Effector memory CD4-positive, alpha-beta T cell (primary cell): ENCODE measurements at regions not wholly inside any gene's neighbourhood (a gene's known extent, or its start where the extent isn't known, plus 50 kb on each side); places are given as distances from the start of the nearest gene placed in this dataset.

Source experiments
- DNase-seq, 3 donors: peaks; one replicate each; pipeline ENCODE4 v3.0.0-alpha.2; 2020
- H3K27ac ChIP-seq: 2 replicates; pipeline ENCODE4 v1.7.0; 2013; ENCODE audit warnings: mild to moderate bottlenecking, low read length, moderate library complexity; ENCODE audit not compliant: insufficient read depth, poor library complexity, severe bottlenecking
- H3K27me3 ChIP-seq: replicated peaks from 2 replicates; pipeline ENCODE4 v1.7.0; 2013; ENCODE audit warnings: mild to moderate bottlenecking, low read length; ENCODE audit not compliant: insufficient read depth, control insufficient read depth, poor library complexity, severe bottlenecking
- H3K36me3 ChIP-seq: 2 replicates; pipeline ENCODE4 v1.7.0; 2013; ENCODE audit warnings: mild to moderate bottlenecking, low read length, moderate library complexity; ENCODE audit not compliant: control insufficient read depth, insufficient read depth
- H3K4me1 ChIP-seq: 2 replicates; pipeline ENCODE4 v1.7.0; 2013; ENCODE audit warnings: low read length, mild to moderate bottlenecking; ENCODE audit not compliant: control insufficient read depth, insufficient read depth, poor library complexity, severe bottlenecking
- H3K4me3 ChIP-seq: 2 replicates; pipeline ENCODE4 v1.7.0; 2013; ENCODE audit warnings: low read length, low read depth, mild to moderate bottlenecking; ENCODE audit not compliant: insufficient read depth, poor library complexity, severe bottlenecking
- H3K9me3 ChIP-seq: 2 replicates; pipeline ENCODE4 v1.7.0; 2013; ENCODE audit warnings: mild to moderate bottlenecking, low read length, moderate library complexity; ENCODE audit not compliant: control insufficient read depth

GRCh38 chr9:21591221-21592062 lies 109.3 kb upstream of the IFNE start:
- Histone ChIP-seq H3K36me3 (no peaks in the 10 kb centered on the region), H3K4me1 (no peaks in the 10 kb centered on the region), H3K27ac (no peak overlapping the region), H3K27me3 (no peaks in the 10 kb centered on the region), H3K9me3 (no peaks in the 10 kb centered on the region), H3K4me3 (no peak overlapping the region)
- no peak for DNase-seq

- no peaks in the 10 kb centered on the region for H3K27me3 ChIP-seq
- H3K4me3 ChIP-seq, result no peak overlapping the region
- no peaks in the 10 kb centered on the region for H3K4me1 ChIP-seq
- DNase-seq, result no peak
- H3K27ac ChIP-seq, result no peak overlapping the region
- H3K9me3 ChIP-seq, result no peaks in the 10 kb centered on the region
- H3K36me3 ChIP-seq, result no peaks in the 10 kb centered on the region
Measured at GRCh38 chr9:21592063-21592338, 109.9 kb upstream of the IFNE start.

- no peak for DNase-seq
- H3K27me3 ChIP-seq, result no peaks in the 10 kb centered on the region
- no peak overlapping the region for H3K27ac ChIP-seq
- no peaks in the 10 kb centered on the region for H3K9me3 ChIP-seq
- H3K36me3 ChIP-seq, result no peaks in the 10 kb centered on the region
- no peak overlapping the region for H3K4me3 ChIP-seq
- no peaks in the 10 kb centered on the region for H3K4me1 ChIP-seq
Measured at GRCh38 chr9:21597284-21597683, 115.2 kb upstream of the IFNE start.

DNA sequence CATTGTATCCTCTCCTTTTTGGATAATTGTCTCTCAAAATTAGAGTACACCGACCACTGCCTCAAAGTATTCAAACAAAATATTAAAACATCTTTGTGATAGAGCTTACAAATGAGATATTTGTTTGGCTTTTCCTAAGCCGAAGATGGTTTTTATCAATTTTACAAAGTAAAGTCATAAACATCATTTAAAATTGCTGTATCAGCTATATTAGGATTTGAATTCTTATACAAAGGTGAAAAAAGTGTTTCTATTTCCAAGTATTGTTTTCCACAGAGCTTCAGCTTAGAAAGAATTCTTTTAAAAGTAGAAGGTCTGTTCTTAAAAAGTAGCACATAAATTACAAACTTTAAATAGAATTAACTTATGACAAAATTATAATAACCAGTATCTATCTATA lies 116.6 kb upstream of the IFNE start:
- no peak for DNase-seq
- Histone ChIP-seq H3K27me3 (no peaks in the 10 kb centered on the region), H3K27ac (no peak overlapping the region), H3K4me3 (no peak overlapping the region), H3K9me3 (no peaks in the 10 kb centered on the region), H3K36me3 (no peaks in the 10 kb centered on the region), H3K4me1 (no peaks in the 10 kb centered on the region)

- no peaks in the 10 kb centered on the region for H3K36me3 ChIP-seq
- DNase-seq, result no peak
- no peak overlapping the region for H3K27ac ChIP-seq
- no peaks in the 10 kb centered on the region for H3K27me3 ChIP-seq
- no peaks in the 10 kb centered on the region for H3K4me1 ChIP-seq
- H3K9me3 ChIP-seq, result no peaks in the 10 kb centered on the region
- H3K4me3 ChIP-seq, result no peak overlapping the region
Measured at GRCh38 chr9:21605489-21605931, 123.4 kb upstream of the IFNE start.

DNA sequence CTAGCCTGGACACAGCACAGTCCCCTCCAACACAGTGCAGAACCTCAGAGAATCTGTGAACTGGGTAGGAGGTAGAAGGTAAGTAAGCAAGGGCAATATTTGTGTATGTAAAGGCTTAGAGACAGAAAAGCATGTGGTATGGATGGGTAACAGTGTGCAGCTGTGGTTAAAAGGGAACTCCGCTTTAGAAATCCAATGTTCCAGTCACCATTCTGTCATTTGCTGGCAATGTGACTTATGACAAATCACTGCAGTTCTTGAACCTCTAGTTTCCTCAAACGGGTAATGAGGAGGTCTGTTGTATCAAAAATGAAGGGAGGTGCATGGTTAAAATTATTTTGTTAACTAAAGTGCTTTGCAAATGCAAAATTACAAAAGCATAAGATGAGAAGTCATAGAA lies 125.5 kb upstream of the IFNE start:
- no peak overlapping the region for H3K4me3 ChIP-seq
- peaks cover 4% of the 10 kb centered on the region for H3K4me1 ChIP-seq
- no peaks in the 10 kb centered on the region for H3K27me3 ChIP-seq
- DNase-seq, result no peak
- no peak overlapping the region for H3K27ac ChIP-seq
- H3K9me3 ChIP-seq, result no peaks in the 10 kb centered on the region
- no peaks in the 10 kb centered on the region for H3K36me3 ChIP-seq

DNA sequence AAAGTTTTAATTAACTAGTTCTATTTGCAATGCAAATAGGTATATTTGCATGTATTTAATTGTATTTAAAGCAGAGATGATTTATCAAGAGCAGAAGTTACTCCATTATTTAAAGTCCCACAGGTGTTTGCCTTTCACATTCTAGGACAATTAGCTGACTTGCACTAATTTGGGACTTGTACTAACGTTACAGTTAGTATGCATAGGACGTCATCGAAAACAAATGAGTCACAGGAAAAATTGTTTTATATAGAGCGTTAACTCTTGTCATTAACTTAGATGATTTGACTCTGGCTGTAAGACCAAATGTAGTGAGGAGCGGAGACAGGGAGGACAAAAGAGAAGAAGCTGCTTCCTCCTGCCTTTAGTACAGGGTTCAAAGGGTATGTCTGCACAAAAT lies 126.1 kb upstream of the IFNE start:
- H3K9me3 ChIP-seq, result no peaks in the 10 kb centered on the region
- no peaks in the 10 kb centered on the region for H3K27me3 ChIP-seq
- peaks cover 4% of the 10 kb centered on the region for H3K4me1 ChIP-seq
- no peak for DNase-seq
- H3K27ac ChIP-seq, result no peak overlapping the region
- no peak overlapping the region for H3K4me3 ChIP-seq
- H3K36me3 ChIP-seq, result no peaks in the 10 kb centered on the region

DNA sequence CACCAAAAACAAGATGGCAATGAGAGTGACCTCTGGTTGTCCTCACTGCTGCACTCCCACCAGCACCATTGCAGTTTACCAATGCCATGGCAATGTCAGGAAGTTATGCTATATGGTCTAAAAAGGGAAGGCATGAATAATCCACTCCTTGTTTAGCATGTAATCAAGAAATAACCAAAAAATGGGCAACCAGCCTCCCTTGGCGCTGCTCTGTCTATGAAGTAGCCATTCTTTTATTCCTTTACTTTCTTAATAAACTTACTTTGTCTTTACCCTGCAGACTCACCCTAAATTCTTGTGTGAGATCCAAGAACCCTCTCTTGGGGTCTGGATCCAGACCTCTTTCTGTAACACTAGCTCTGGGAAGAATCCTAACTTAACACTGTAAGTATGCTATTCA lies 127.4 kb upstream of the IFNE start:
- Histone ChIP-seq H3K36me3 (no peaks in the 10 kb centered on the region), H3K27ac (no peak overlapping the region), H3K27me3 (no peaks in the 10 kb centered on the region), H3K4me1 (peaks cover 4% of the 10 kb centered on the region), H3K4me3 (no peak overlapping the region), H3K9me3 (no peaks in the 10 kb centered on the region)
- DNase-seq, result no peak

DNA sequence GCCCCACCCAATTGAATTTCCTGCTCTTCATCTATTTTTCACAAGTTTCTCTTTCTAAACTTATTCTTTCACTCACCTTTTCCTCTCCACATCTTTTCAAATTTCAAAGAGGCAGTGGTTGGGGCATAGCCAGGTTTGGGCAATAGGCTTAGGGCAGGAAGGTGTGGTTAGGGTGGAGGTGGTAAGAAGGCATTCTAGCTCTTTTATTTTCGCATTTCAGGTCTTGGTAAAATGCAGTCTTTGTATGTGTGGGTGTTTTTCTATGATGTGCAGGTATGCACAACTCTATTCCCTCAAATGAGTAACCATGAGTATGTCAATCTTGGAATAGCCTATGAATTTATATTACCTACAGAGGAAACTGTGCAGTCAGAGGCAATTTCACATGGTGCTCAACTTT lies 129.8 kb upstream of the IFNE start:
- H3K4me1 ChIP-seq, result peaks cover 4% of the 10 kb centered on the region
- no peaks in the 10 kb centered on the region for H3K27me3 ChIP-seq
- H3K36me3 ChIP-seq, result no peaks in the 10 kb centered on the region
- no peak for DNase-seq
- no peak overlapping the region for H3K4me3 ChIP-seq
- H3K27ac ChIP-seq, result no peak overlapping the region
- no peaks in the 10 kb centered on the region for H3K9me3 ChIP-seq

- DNase-seq, result no peak
- Histone ChIP-seq H3K9me3 (no peaks in the 10 kb centered on the region), H3K4me3 (no peak overlapping the region), H3K27me3 (no peaks in the 10 kb centered on the region), H3K36me3 (no peaks in the 10 kb centered on the region), H3K27ac (no peak overlapping the region), H3K4me1 (peaks cover 4% of the 10 kb centered on the region)
Measured at GRCh38 chr9:21615018-21615417, 132.9 kb upstream of the IFNE start.
